HepG2 (cell line): ENCODE measurements at regions not wholly inside any gene's neighbourhood (a gene's known extent, or its start where the extent isn't known, plus 50 kb on each side); places are given as distances from the start of the nearest gene placed in this dataset.

Source experiments
- GMEB1 ChIP-seq: sonication (generic); formaldehyde crosslinking; IDR thresholded peaks from 2 replicates; pipeline ENCODE4 v1.5.1; 2020; ENCODE audit warnings: missing genetic modification reagents, mild to moderate bottlenecking, borderline replicate concordance
- KLF12 ChIP-seq: sonication (generic); formaldehyde crosslinking; IDR thresholded peaks from 2 replicates; pipeline ENCODE4 v1.4.0; 2020; ENCODE audit warnings: missing genetic modification reagents, borderline replicate concordance
- KLF6 ChIP-seq: IDR thresholded peaks from 2 replicates; pipeline ENCODE4 v1.8.0; 2016; ENCODE audit warnings: missing biosample characterization, missing genetic modification reagents
- MED13 ChIP-seq: sonication (generic); formaldehyde crosslinking; IDR thresholded peaks from 2 replicates; pipeline ENCODE4 v1.5.0; 2020; ENCODE audit warnings: missing genetic modification reagents
- RAD21 ChIP-seq: fragments of 450-650 bp; formaldehyde crosslinking; IDR thresholded peaks from 2 replicates; pipeline ENCODE4 v1.5.0; 2020; ENCODE audit warnings: mild to moderate bottlenecking
- REPIN1 ChIP-seq: sonication (generic); formaldehyde crosslinking; IDR thresholded peaks from 2 replicates; pipeline ENCODE4 v1.8.0; 2022; ENCODE audit warnings: missing genetic modification reagents, low read depth, mild to moderate bottlenecking, borderline replicate concordance
- SIX4 ChIP-seq: sonication (generic); formaldehyde crosslinking; IDR thresholded peaks from 2 replicates; pipeline ENCODE4 v1.4.0; 2020; ENCODE audit warnings: missing genetic modification reagents
- STAT6 ChIP-seq: sonication (generic); formaldehyde crosslinking; IDR thresholded peaks from 2 replicates; pipeline ENCODE4 v1.4.0; 2020; ENCODE audit warnings: missing genetic modification reagents, mild to moderate bottlenecking, borderline replicate concordance
- ZMYM4 ChIP-seq: sonication (generic); formaldehyde crosslinking; IDR thresholded peaks from 2 replicates; pipeline ENCODE4 v1.8.1; 2023; ENCODE audit warnings: mild to moderate bottlenecking, missing genetic modification reagents
- ZNF264 ChIP-seq: sonication (generic); formaldehyde crosslinking; IDR thresholded peaks from 2 replicates; pipeline ENCODE4 v1.4.0; 2020; ENCODE audit warnings: missing genetic modification reagents
- ZNF331 ChIP-seq: sonication (generic); formaldehyde crosslinking; IDR thresholded peaks from 2 replicates; pipeline ENCODE4 v1.4.0; 2020; ENCODE audit warnings: missing genetic modification reagents
- ZNF430 ChIP-seq: sonication (generic); formaldehyde crosslinking; IDR thresholded peaks from 2 replicates; pipeline ENCODE4 v1.9.0; 2021; ENCODE audit warnings: mild to moderate bottlenecking, missing genetic modification reagents
- ZNF691 ChIP-seq: sonication (generic); formaldehyde crosslinking; IDR thresholded peaks from 2 replicates; pipeline ENCODE4 v1.4.0; 2020; ENCODE audit warnings: missing genetic modification reagents, low read depth, mild to moderate bottlenecking, borderline replicate concordance
- TF ChIP-seq, protein P1 (sequence below): sonication (generic); formaldehyde crosslinking; IDR thresholded peaks from 2 replicates; pipeline ENCODE4 v1.4.0; 2020; ENCODE audit warnings: missing genetic modification reagents, borderline replicate concordance
- TF ChIP-seq, protein P2 (sequence below): IDR thresholded peaks from 2 replicates; pipeline ENCODE4 v1.6.1; 2016; ENCODE audit warnings: missing biosample characterization, missing genetic modification reagents, low read depth
- TF ChIP-seq, protein P3 (sequence below): sonication (generic); formaldehyde crosslinking; IDR thresholded peaks from 2 replicates; pipeline ENCODE4 v1.4.0; 2020; ENCODE audit warnings: missing genetic modification reagents, mild to moderate bottlenecking, borderline replicate concordance

- TF ChIP-seq GMEB1 (CRISPR knock-in tag) (peak; percentile 93), STAT6 (CRISPR knock-in tag) (peak; percentile 36; the same call in 1 of the 2 replicates), MED13 (CRISPR knock-in tag) (peak; percentile 51; the same call in 1 of the 2 replicates), KLF6 (CRISPR knock-in tag) (peak; percentile 33; the same call in 1 of the 2 replicates), REPIN1 (CRISPR knock-in tag) (peak; percentile 62; the same call in 1 of the 2 replicates), ZNF264 (CRISPR knock-in tag) (peak; percentile 57; the same call in 1 of the 2 replicates), KLF12 (CRISPR knock-in tag) (peak; percentile 49; the same call in 1 of the 2 replicates), ZNF430 (CRISPR knock-in tag) (peak; percentile 27; the same call in 1 of the 2 replicates), ZMYM4 (CRISPR knock-in tag) (peak; percentile 98), ZNF691 (CRISPR knock-in tag) (peak; percentile 54; the same call in 1 of the 2 replicates), SIX4 (0 out of 2 replicates have a peak, but pooled peaks have one; percentile 7), ZNF331 (peak; percentile 60; the same call in 1 of the 2 replicates), RAD21 (CRISPR knock-in tag) (peak; percentile 64)
- TF ChIP-seq, protein P1, sequence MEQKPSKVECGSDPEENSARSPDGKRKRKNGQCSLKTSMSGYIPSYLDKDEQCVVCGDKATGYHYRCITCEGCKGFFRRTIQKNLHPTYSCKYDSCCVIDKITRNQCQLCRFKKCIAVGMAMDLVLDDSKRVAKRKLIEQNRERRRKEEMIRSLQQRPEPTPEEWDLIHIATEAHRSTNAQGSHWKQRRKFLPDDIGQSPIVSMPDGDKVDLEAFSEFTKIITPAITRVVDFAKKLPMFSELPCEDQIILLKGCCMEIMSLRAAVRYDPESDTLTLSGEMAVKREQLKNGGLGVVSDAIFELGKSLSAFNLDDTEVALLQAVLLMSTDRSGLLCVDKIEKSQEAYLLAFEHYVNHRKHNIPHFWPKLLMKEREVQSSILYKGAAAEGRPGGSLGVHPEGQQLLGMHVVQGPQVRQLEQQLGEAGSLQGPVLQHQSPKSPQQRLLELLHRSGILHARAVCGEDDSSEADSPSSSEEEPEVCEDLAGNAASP (CRISPR knock-in tag), result 0 out of 2 replicates have a peak, but pooled peaks have one; percentile 3
- TF ChIP-seq, protein P2, sequence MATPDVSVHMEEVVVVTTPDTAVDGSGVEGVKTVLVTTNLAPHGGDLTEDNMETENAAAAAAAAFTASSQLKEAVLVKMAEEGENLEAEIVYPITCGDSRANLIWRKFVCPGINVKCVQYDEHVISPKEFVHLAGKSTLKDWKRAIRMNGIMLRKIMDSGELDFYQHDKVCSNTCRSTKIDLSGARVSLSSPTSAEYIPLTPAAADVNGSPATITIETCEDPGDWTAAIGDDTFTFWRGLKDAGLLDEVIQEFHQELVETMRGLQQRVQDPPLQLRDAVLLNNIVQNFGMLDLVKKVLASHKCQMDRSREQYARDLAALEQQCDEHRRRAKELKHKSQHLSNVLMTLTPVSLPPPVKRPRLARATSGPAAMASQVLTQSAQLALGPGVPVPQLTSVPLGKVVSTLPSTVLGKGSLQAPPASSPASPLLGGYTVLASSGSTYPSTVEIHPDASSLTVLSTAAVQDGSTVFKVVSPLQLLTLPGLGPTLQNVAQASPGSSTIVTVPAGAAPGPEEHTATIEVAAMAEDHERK, result peak; percentile 44; the same call in 1 of the 2 replicates
- TF ChIP-seq, protein P3, sequence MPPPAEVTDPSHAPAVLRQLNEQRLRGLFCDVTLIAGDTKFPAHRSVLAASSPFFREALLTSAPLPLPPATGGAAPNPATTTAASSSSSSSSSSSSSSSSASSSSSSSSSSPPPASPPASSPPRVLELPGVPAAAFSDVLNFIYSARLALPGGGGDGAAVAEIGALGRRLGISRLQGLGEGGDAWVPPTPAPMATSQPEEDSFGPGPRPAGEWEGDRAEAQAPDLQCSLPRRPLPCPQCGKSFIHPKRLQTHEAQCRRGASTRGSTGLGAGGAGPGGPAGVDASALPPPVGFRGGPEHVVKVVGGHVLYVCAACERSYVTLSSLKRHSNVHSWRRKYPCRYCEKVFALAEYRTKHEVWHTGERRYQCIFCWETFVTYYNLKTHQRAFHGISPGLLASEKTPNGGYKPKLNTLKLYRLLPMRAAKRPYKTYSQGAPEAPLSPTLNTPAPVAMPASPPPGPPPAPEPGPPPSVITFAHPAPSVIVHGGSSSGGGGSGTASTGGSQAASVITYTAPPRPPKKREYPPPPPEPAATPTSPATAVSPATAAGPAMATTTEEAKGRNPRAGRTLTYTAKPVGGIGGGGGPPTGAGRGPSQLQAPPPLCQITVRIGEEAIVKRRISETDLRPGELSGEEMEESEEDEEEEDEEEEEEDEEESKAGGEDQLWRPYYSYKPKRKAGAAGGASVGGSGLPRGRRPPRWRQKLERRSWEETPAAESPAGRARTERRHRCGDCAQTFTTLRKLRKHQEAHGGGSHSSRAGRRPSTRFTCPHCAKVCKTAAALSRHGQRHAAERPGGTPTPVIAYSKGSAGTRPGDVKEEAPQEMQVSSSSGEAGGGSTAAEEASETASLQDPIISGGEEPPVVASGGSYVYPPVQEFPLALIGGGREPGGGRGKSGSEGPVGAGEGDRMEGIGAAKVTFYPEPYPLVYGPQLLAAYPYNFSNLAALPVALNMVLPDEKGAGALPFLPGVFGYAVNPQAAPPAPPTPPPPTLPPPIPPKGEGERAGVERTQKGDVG (CRISPR knock-in tag), result peak; percentile 17; the same call in 1 of the 2 replicates
Measured at GRCh38 chr1:778451-779278, 92.2 kb upstream of the OR4F16 start (continued).
